ENCODE measurements at regions not wholly inside any gene's neighbourhood (a gene's known extent, or its start where the extent isn't known, plus 50 kb on each side); places are given as distances from the start of the nearest gene placed in this dataset.
"Not testable (repeated sequence)": the region's sequence is repeated elsewhere in the genome, so short reads cannot be mapped to it uniquely, and the experiment has no call there.

DNA sequence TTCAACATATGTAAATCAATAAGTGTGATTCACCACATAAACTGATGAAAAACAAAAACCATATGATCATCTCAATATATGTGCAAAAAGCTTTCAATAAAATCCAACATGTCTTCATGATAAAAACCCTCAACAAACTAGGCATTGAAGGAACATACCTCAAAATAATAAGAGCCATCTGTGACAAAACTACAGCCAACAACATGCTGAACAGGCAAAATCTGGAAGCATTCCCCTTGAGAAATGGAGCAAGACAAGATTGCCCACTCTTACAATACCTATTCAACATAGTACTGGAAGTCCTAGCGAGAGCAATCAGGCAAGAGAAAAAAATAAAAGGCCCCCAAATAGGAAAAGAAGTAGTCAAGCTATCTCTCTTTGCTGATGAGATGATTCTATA, 76.5 kb downstream of the OTOR start:
- Mint-ChIP-seq H3K4me1 (ENCODE audit: low read depth) (no peaks in the 10 kb centered on the region), H3K27ac (no peak overlapping the region), H3K9me3 (peaks cover 2% of the 10 kb centered on the region), H3K36me3 (ENCODE audit: low read depth) (no peaks in the 10 kb centered on the region), H3K27me3 (ENCODE audit: low read depth) (peaks cover 14% of the 10 kb centered on the region), H3K4me3 (no peak overlapping the region)
- CTCF ChIA-PET, result interaction anchor here (1.4 kb wide), 1 partner anchor 23 kb away, joined by 3 read pairs; no protein-coding TSS in a partner anchor
- intact Hi-C loops (cut with micrococcal nuclease), result no loop called here
- DNase-seq, result no peak

DNA sequence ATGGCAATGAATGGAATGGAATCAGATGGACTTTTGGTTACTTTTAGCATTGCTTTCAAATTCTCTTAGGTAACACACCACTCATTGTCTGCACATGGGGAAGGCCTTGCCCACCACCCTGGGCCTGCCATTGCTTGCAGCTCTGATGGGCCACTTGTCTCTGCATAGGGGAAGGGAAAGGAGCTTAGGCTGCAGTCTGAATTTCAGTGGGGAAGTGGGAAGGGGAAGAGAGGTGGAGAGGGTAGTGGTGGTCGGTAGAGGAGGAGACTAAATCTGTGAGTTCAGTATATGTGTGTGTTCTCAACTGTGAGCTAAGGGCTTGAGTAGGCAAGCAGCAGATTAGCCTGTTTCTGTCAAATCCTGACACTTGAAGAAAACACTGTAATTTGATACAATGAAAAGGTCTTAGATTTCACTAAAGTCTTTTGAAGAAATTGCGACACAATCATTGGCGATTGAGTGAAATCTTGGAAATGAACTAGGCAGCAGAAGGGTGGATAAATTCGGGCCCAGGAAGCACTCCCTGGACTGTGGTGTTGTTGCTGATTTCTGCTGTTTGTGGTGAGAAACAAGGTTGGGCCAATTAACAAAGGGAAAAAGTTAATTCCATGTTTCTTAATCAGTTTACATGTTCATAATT, 80.6 kb downstream of the OTOR start:
- no peak overlapping the region for H3K4me3 Mint-ChIP-seq
- CTCF ChIA-PET, result no interaction called here
- no peak overlapping the region for H3K27ac Mint-ChIP-seq

DNA sequence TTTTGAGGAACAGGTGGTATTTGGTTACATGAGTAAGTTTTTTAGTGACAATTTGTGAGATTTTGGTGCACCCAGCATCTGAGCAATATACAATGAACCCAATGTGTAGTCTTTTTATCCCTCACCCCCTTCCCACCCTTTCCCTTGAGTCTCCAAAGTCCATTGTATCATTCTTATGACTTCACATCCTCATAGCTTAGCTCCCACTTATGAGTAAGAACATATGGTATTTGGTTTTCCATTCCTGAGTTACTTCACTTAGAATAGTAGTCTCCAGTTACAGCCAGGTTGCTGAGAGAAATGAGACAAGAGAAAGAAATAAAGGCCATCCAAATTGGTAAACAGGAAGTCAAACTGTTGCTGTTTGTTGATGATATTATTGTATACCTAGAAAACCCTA, 87.5 kb downstream of the OTOR start:
- intact Hi-C loops (cut with micrococcal nuclease); H3K36me3 Mint-ChIP-seq (ENCODE audit: low read depth); H3K4me3 Mint-ChIP-seq; H3K9me3 Mint-ChIP-seq; H3K27ac Mint-ChIP-seq; H3K4me1 Mint-ChIP-seq (ENCODE audit: low read depth); DNase-seq: not testable (repeated sequence)
- H3K27me3 Mint-ChIP-seq (ENCODE audit: low read depth), result peaks cover 12% of the 10 kb centered on the region
- CTCF ChIA-PET, result interaction anchor here (0.6 to 1.7 kb wide), 3 partner anchors 14 to 233 kb away, joined by 3 to 6 read pairs (median 3); no protein-coding TSS in a partner anchor

More for the DNA sequence above, 80.6 kb downstream of the OTOR start:
- H3K4me1 Mint-ChIP-seq (ENCODE audit: low read depth), result no peaks in the 10 kb centered on the region
- no peak for DNase-seq
- H3K27me3 Mint-ChIP-seq (ENCODE audit: low read depth), result peaks cover 4% of the 10 kb centered on the region
- H3K9me3 Mint-ChIP-seq, result peaks cover 2% of the 10 kb centered on the region
- intact Hi-C loops (cut with micrococcal nuclease), result no loop called here
- no peaks in the 10 kb centered on the region for H3K36me3 Mint-ChIP-seq (ENCODE audit: low read depth)

DNA sequence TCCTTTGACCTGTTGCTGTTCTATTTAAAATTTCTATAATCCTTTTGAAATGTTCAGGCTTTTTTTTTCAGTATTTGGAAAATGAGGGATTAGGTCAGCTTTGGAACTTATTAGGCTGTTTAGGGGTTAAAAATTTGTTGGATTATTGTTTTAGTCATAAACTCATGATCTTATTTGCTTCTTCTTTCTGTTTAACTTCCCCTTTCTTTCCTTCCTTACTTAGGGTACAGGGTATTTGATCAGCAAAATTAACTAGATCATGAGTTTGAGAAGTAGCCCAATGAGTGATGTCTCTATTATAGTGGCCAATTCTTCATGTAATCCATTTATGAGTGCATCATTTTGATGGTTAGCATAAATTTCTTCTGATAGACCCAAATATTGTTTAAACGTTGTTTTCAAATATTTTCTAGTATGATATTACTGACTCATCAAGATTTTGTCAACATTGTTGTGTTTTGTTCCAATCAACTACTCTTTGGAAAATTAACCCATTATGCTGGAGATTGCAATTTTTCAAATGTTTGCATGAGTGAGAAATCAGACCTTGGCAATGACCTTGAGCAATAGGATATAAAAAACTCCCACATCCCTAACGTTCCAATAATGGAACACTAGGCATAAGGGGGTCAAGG, 94.4 kb downstream of the OTOR start:
- no peaks in the 10 kb centered on the region for H3K9me3 Mint-ChIP-seq
- H3K36me3 Mint-ChIP-seq (ENCODE audit: low read depth), result no peaks in the 10 kb centered on the region
- DNase-seq, result no peak
- CTCF ChIA-PET, result no interaction called here
- no peaks in the 10 kb centered on the region for H3K4me1 Mint-ChIP-seq (ENCODE audit: low read depth)
- no peak overlapping the region for H3K4me3 Mint-ChIP-seq
- no peak overlapping the region for H3K27ac Mint-ChIP-seq
- peaks cover 5% of the 10 kb centered on the region for H3K27me3 Mint-ChIP-seq (ENCODE audit: low read depth)
- intact Hi-C loops (cut with micrococcal nuclease), result no loop called here

DNA sequence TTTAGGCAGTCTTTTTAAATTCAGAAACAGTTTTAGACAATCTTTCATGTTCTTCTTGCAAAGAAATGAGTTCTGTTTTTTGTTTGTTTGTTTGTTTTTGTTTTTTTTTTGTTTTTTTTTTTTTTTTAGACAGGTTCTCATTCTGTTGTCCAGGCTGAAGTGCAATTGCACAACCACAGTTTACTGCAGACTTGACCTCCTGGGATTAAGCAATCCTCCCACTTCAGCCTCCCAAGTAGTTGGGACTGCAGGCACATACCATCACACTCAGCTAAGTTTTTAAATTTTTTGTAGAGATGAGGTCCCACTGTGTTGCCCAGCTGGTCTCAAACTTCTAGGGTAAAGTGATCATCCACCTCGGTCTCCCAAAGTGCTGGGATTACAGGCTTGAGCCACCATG, 96.2 kb downstream of the OTOR start:
- CTCF ChIA-PET, result interaction anchor here (1.7 kb wide), 1 partner anchor 23 kb away, joined by 4 read pairs; no protein-coding TSS in a partner anchor
- DNase-seq, result no peak
- Mint-ChIP-seq H3K4me1 (ENCODE audit: low read depth) (no peaks in the 10 kb centered on the region), H3K9me3 (no peaks in the 10 kb centered on the region), H3K36me3 (ENCODE audit: low read depth) (no peaks in the 10 kb centered on the region), H3K27ac (no peak overlapping the region), H3K4me3 (no peak overlapping the region), H3K27me3 (ENCODE audit: low read depth) (peaks cover 4% of the 10 kb centered on the region)
- intact Hi-C loops (cut with micrococcal nuclease), result no loop called here

DNA sequence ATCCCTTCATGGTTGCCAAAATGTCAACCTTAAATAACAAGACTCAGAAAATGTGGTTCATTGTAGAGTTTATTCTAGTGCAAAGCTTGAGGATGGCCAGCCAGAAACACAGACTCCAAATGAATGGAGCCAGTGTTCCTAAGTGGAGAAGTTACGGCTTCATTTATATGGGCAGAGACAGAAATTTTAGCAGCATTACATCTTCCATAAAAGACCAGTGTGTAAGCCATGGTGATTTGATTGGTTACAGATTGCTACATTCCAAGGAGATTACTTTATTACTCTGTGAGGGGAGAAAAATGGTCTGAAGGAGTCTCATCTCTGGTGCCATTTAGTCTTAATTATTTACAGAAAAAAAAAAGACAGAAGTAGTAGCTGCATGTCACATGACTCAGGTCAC, 97.8 kb downstream of the OTOR start:
- Mint-ChIP-seq H3K9me3 (no peaks in the 10 kb centered on the region), H3K27me3 (ENCODE audit: low read depth) (peaks cover 4% of the 10 kb centered on the region), H3K36me3 (ENCODE audit: low read depth) (no peaks in the 10 kb centered on the region), H3K4me1 (ENCODE audit: low read depth) (no peaks in the 10 kb centered on the region), H3K4me3 (no peak overlapping the region), H3K27ac (no peak overlapping the region)
- no peak for DNase-seq
- CTCF ChIA-PET, result no interaction called here
- intact Hi-C loops (cut with micrococcal nuclease), result no loop called here

DNA sequence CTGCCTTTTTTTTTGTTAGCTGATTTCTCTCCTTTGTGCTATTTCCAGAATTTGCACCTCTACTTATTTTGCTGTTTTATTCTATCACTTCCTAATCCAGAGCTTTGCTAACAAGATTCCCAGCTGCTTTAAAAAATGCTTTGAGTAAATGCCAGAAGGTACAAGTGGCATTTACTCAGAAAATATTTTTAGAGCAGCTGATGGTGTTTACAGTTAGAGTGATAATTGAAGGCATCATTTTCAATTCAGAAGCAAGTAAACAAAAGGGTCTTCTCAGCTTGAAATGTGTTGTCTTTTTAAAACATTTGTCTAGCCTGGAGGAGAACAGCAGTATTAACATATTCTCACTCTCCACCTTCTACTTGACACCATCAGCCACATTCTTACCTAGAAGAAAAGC, 99.9 kb downstream of the OTOR start:
- intact Hi-C loops (cut with micrococcal nuclease), result no loop called here
- Mint-ChIP-seq H3K4me1 (ENCODE audit: low read depth) (no peaks in the 10 kb centered on the region), H3K27ac (no peak overlapping the region), H3K36me3 (ENCODE audit: low read depth) (no peaks in the 10 kb centered on the region), H3K27me3 (ENCODE audit: low read depth) (peaks cover 5% of the 10 kb centered on the region), H3K9me3 (peaks cover 2% of the 10 kb centered on the region), H3K4me3 (no peak overlapping the region)
- CTCF ChIA-PET, result no interaction called here
- no peak for DNase-seq

DNA sequence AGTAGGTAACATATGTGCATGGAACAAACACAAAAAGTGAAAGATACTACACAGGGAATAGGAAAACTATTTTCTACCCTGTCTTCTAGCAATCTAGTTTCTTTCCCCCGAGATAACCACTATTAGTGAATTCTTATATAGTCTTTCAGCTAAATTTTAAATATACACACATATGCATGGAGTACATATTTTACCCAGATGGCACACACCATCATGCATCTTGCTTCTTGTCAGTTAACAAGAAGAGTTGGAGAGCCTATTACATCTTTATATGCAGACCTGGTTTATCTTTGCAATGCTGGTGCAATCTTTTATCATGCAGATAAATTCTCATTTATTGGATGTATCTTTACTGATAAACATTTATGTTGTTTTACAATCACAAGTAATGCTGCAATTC, 100.4 kb downstream of the OTOR start:
- H3K27me3 Mint-ChIP-seq (ENCODE audit: low read depth), result peaks cover 5% of the 10 kb centered on the region
- no peaks in the 10 kb centered on the region for H3K36me3 Mint-ChIP-seq (ENCODE audit: low read depth)
- H3K4me1 Mint-ChIP-seq (ENCODE audit: low read depth), result no peaks in the 10 kb centered on the region
- CTCF ChIA-PET, result no interaction called here
- peaks cover 2% of the 10 kb centered on the region for H3K9me3 Mint-ChIP-seq
- intact Hi-C loops (cut with micrococcal nuclease), result no loop called here
- H3K4me3 Mint-ChIP-seq, result no peak overlapping the region
- DNase-seq, result no peak
- H3K27ac Mint-ChIP-seq, result no peak overlapping the region

DNA sequence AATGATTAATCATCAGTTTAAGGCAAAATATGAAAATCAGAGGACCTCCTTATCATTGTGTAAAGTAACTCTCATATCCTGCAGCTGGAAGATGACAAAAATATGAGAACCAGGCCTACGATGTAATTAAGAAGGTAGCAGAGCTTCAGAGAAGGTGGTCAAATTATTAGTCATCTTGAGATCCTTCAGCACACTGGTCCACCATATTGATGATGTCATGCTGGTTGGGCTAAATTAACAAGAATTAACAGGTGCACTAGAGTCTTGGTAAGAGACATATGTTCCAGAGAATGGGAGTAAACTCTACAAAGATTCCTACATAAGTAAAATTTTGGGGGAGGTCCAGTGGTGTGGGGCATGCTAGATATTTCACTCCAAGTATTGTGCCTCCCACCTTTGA, 112.8 kb downstream of the OTOR start:
- CTCF ChIA-PET, result no interaction called here
- H3K4me3 Mint-ChIP-seq, result no peak overlapping the region
- H3K9me3 Mint-ChIP-seq, result no peaks in the 10 kb centered on the region
- no peaks in the 10 kb centered on the region for H3K36me3 Mint-ChIP-seq (ENCODE audit: low read depth)
- no peak overlapping the region for H3K27ac Mint-ChIP-seq
- no peaks in the 10 kb centered on the region for H3K4me1 Mint-ChIP-seq (ENCODE audit: low read depth)
- no peak for DNase-seq
- H3K27me3 Mint-ChIP-seq (ENCODE audit: low read depth), result peaks cover 4% of the 10 kb centered on the region
- intact Hi-C loops (cut with micrococcal nuclease), result no loop called here

DNA sequence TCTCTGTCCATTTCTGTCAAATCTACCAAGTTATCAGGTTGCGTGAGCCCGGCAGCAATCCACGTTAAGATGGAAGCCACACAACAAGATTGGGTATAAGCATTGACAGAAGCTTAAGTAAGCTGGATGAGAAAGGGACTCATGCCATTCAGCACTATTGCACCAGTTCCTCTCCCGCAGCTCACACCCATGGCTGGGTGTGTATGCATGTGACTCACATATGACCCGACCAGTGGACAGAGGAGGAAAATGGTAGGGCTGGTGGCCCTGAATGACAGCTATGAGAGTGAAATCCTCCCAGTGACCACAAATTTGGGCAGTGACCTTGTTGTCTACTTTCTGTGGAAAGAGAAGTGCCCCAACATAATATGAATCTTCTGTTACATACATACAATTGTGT, 113.5 kb downstream of the OTOR start:
- DNase-seq, result no peak
- intact Hi-C loops (cut with micrococcal nuclease), result no loop called here
- Mint-ChIP-seq H3K36me3 (ENCODE audit: low read depth) (no peaks in the 10 kb centered on the region), H3K4me1 (ENCODE audit: low read depth) (no peaks in the 10 kb centered on the region), H3K27ac (no peak overlapping the region), H3K4me3 (no peak overlapping the region), H3K9me3 (no peaks in the 10 kb centered on the region), H3K27me3 (ENCODE audit: low read depth) (peaks cover 4% of the 10 kb centered on the region)
- CTCF ChIA-PET, result no interaction called here

DNA sequence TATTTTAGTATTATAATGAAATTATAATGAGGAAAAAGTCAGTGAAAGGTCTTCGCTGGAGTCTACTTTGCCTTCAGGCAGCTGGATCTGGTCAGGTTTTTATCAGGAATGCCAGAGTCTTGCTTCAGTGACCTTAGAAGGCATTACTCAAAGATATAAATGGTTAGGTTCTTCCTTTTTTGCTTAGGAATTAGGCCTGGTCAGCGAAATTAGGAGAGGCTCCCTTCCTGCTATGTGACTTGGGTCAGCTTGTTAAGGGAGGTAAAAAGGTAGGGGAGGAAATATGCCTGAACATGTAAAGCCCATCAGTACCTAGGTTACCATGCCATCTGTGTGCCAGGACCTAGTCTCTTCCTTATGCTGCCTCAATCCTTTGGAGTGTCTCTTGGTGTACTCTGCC, 115.1 kb downstream of the OTOR start:
- Mint-ChIP-seq H3K27me3 (ENCODE audit: low read depth) (peaks cover 5% of the 10 kb centered on the region), H3K9me3 (peaks cover 3% of the 10 kb centered on the region), H3K4me1 (ENCODE audit: low read depth) (no peaks in the 10 kb centered on the region), H3K36me3 (ENCODE audit: low read depth) (no peaks in the 10 kb centered on the region), H3K27ac (no peak overlapping the region), H3K4me3 (no peak overlapping the region)
- no peak for DNase-seq
- CTCF ChIA-PET, result no interaction called here
- intact Hi-C loops (cut with micrococcal nuclease), result no loop called here

DNA sequence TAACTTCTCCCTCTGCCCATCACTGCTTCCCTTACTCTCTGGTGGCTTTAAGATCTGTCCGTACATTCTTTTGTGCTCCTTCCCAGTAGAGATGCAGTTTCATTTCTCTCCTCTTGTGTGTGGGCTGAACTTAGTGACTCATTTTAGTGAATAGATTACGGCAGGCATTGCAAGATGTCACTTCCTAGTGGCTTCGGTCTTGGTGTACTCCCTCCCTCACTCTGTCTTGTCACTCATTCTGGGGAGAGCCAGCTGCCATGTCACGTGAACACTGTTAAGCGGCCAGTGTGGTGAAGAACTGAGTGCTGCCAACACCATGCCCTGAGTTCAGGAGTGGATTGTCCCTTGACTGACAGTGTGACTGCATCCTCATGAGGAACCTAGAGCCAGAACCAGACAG, 115.9 kb downstream of the OTOR start:
- DNase-seq, result no peak
- H3K4me3 Mint-ChIP-seq, result no peak overlapping the region
- H3K27ac Mint-ChIP-seq, result no peak overlapping the region
- peaks cover 5% of the 10 kb centered on the region for H3K27me3 Mint-ChIP-seq (ENCODE audit: low read depth)
- peaks cover 3% of the 10 kb centered on the region for H3K9me3 Mint-ChIP-seq
- H3K4me1 Mint-ChIP-seq (ENCODE audit: low read depth), result no peaks in the 10 kb centered on the region
- H3K36me3 Mint-ChIP-seq (ENCODE audit: low read depth), result no peaks in the 10 kb centered on the region
- CTCF ChIA-PET, result no interaction called here
- intact Hi-C loops (cut with micrococcal nuclease), result no loop called here

DNA sequence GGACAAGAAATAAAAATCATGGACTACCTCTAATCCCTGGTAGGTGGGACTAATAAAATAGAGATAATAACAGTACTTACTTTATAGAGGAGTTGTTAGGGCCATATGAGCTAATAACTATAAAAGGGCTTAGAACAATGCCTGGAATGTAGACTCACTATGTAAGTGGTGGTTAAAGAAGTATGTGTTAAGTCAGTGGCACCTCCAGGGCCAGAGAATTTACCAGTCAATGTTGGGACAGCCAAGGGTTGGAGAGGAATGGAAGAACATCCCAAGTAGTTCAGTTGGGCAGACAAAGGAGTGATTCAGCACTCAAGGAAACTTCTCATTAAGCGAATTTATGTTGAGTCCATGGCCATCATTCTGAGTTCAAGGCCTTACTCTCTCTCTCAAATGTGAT, 116.8 kb downstream of the OTOR start:
- H3K4me3 Mint-ChIP-seq, result no peak overlapping the region
- peaks cover 3% of the 10 kb centered on the region for H3K9me3 Mint-ChIP-seq
- intact Hi-C loops (cut with micrococcal nuclease), result no loop called here
- DNase-seq, result no peak
- CTCF ChIA-PET, result no interaction called here
- peaks cover 5% of the 10 kb centered on the region for H3K27me3 Mint-ChIP-seq (ENCODE audit: low read depth)
- no peak overlapping the region for H3K27ac Mint-ChIP-seq
- no peaks in the 10 kb centered on the region for H3K36me3 Mint-ChIP-seq (ENCODE audit: low read depth)
- no peaks in the 10 kb centered on the region for H3K4me1 Mint-ChIP-seq (ENCODE audit: low read depth)
